ENCODE measurements at regions not wholly inside any gene's neighbourhood (a gene's known extent, or its start where the extent isn't known, plus 50 kb on each side); places are given as distances from the start of the nearest gene placed in this dataset.

DNA sequence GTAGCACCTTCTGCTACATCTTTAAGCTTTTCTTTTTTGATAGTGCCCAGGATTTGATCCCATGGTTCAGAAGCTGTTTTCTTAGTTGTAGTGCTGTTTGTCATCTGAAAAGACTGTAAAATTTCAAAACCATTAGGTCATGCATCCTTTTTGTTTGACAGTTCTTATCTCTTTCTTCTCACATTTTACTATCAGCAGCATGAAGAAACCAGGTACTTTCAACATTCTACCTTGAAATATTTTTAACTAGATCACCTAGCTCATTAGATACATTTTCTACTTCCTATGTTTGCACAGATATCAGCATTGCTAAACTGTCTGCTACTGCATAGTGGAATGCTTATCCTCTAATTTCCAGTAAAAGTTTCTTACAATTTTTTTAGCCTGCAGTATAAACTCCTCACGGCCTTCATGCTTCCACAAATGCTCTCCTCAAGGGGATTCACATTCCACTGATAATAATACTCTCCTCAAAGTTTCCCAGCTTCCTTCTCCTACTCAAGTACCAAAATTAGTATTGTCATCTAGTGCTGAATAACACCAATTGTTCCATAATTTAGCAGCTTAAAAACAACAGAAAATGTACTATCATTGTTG, 243.9 kb upstream of the ZRANB2 start:
- Histone ChIP-seq H3K36me3 (ENCODE audit: insufficient read depth, low read length) (no peaks in the 10 kb centered on the region), H3K27me3 (ENCODE audit: insufficient read depth, low read length) (no peaks in the 10 kb centered on the region)
- no peak for DNase-seq (ENCODE audit: insufficient read length, low spot score, missing footprints)

DNA sequence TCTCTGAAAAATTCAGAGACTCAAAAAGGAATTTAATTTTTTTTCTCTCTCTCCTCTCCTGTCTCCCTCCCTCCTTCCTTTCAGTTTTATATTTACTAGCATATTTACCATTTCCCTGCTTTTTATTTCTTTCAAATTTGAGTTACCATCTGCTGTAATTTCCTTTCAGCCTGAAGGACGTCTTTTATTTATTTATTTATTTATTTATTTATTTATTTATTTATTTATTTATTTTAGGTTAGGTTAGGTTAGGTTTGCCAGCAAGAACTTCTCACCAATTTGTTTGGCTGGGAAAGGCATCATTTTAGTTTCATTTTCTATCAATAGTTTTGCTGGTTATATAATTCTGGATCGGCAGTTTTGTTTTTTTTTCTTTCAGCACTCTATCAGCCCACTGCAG, 231.7 kb upstream of the ZRANB2 start:
- no peak overlapping the region for H3K27ac ChIP-seq (ENCODE audit: low read depth, low read length)
- H3K4me2 ChIP-seq (ENCODE audit: insufficient read depth, low read length): peak overlapping the region; percentile 16
- peaks cover 2% of the 10 kb centered on the region for H3K9me3 ChIP-seq (ENCODE audit: low read depth, low read length)
- no peaks in the 10 kb centered on the region for H3K79me2 ChIP-seq (ENCODE audit: insufficient read depth, low read length)
- no peaks in the 10 kb centered on the region for H3K36me3 ChIP-seq (ENCODE audit: insufficient read depth, low read length)
- H3K4me1 ChIP-seq (ENCODE audit: insufficient read depth, low read length): no peaks in the 10 kb centered on the region
- H3K4me3 ChIP-seq (ENCODE audit: insufficient read depth, low read length): no peak overlapping the region
- no peaks in the 10 kb centered on the region for H4K20me1 ChIP-seq (ENCODE audit: insufficient read depth, low read length)
- TF ChIP-seq CTCF (IDR thresholded peaks at IDR 0.05; ENCODE audit: extremely low read depth, low read depth, low read length): no peak
- H2AFZ ChIP-seq (ENCODE audit: low read length): no peak overlapping the region
- no peaks in the 10 kb centered on the region for H3K27me3 ChIP-seq (ENCODE audit: insufficient read depth, low read length)
- DNase-seq (ENCODE audit: insufficient read length, low spot score, missing footprints): no peak

More for the DNA sequence above, 243.9 kb upstream of the ZRANB2 start:
- Histone ChIP-seq H3K27ac (ENCODE audit: low read depth, low read length) (no peak overlapping the region), H3K4me1 (ENCODE audit: insufficient read depth, low read length) (no peaks in the 10 kb centered on the region), H3K79me2 (ENCODE audit: insufficient read depth, low read length) (no peaks in the 10 kb centered on the region), H4K20me1 (ENCODE audit: insufficient read depth, low read length) (no peaks in the 10 kb centered on the region), H3K9me3 (ENCODE audit: low read depth, low read length) (no peaks in the 10 kb centered on the region), H2AFZ (ENCODE audit: low read length) (no peak overlapping the region), H3K4me2 (ENCODE audit: insufficient read depth, low read length) (no peak overlapping the region), H3K4me3 (ENCODE audit: insufficient read depth, low read length) (no peak overlapping the region)
- no peak for TF ChIP-seq CTCF (IDR thresholded peaks at IDR 0.05; ENCODE audit: extremely low read depth, low read depth, low read length)

- no peak for TF ChIP-seq CTCF (IDR thresholded peaks at IDR 0.05; ENCODE audit: extremely low read depth, low read depth, low read length)
- H3K79me2 ChIP-seq (ENCODE audit: insufficient read depth, low read length): no peaks in the 10 kb centered on the region
- H3K9me3 ChIP-seq (ENCODE audit: low read depth, low read length): peaks cover 2% of the 10 kb centered on the region
- H3K4me2 ChIP-seq (ENCODE audit: insufficient read depth, low read length): no peak overlapping the region
- no peaks in the 10 kb centered on the region for H4K20me1 ChIP-seq (ENCODE audit: insufficient read depth, low read length)
- no peak for DNase-seq (ENCODE audit: insufficient read length, low spot score, missing footprints)
- H3K36me3 ChIP-seq (ENCODE audit: insufficient read depth, low read length): no peaks in the 10 kb centered on the region
- H2AFZ ChIP-seq (ENCODE audit: low read length): no peak overlapping the region
- no peak overlapping the region for H3K27ac ChIP-seq (ENCODE audit: low read depth, low read length)
- H3K27me3 ChIP-seq (ENCODE audit: insufficient read depth, low read length): no peaks in the 10 kb centered on the region
- no peak overlapping the region for H3K4me3 ChIP-seq (ENCODE audit: insufficient read depth, low read length)
- H3K4me1 ChIP-seq (ENCODE audit: insufficient read depth, low read length): no peaks in the 10 kb centered on the region
Observed at GRCh38 chr1:71311376-71311775, 230.5 kb upstream of the ZRANB2 start.

- H3K27me3 ChIP-seq (ENCODE audit: insufficient read depth, low read length): no peaks in the 10 kb centered on the region
- H3K4me3 ChIP-seq (ENCODE audit: insufficient read depth, low read length): no peak overlapping the region
- H3K36me3 ChIP-seq (ENCODE audit: insufficient read depth, low read length): no peaks in the 10 kb centered on the region
- peak; percentile 3 for DNase-seq (ENCODE audit: insufficient read length, low spot score, missing footprints)
- TF ChIP-seq CTCF (IDR thresholded peaks at IDR 0.05; ENCODE audit: extremely low read depth, low read depth, low read length): no peak
- H3K4me2 ChIP-seq (ENCODE audit: insufficient read depth, low read length): no peak overlapping the region
- H3K4me1 ChIP-seq (ENCODE audit: insufficient read depth, low read length): no peaks in the 10 kb centered on the region
- peaks cover 2% of the 10 kb centered on the region for H3K9me3 ChIP-seq (ENCODE audit: low read depth, low read length)
- no peak overlapping the region for H3K27ac ChIP-seq (ENCODE audit: low read depth, low read length)
- H3K79me2 ChIP-seq (ENCODE audit: insufficient read depth, low read length): no peaks in the 10 kb centered on the region
- no peak overlapping the region for H2AFZ ChIP-seq (ENCODE audit: low read length)
- H4K20me1 ChIP-seq (ENCODE audit: insufficient read depth, low read length): no peaks in the 10 kb centered on the region
Observed at GRCh38 chr1:71307451-71307850, 226.6 kb upstream of the ZRANB2 start.
